OCI-LY1 (cell line): ENCODE measurements at regions not wholly inside any gene's neighbourhood (a gene's known extent, or its start where the extent isn't known, plus 50 kb on each side); places are given as distances from the start of the nearest gene placed in this dataset.

Experiments
- CTCF ChIP-seq: fragments of 200-600 bp; sonication (generic), shearing (Covaris generic); IDR thresholded peaks from 2 replicates; pipeline ENCODE4 v1.5.1; 2017; ENCODE audit warnings: mild to moderate bottlenecking, antibody characterized with exemption, low read length, moderate library complexity, mixed read lengths
- EZH2 ChIP-seq: fragments of 200-600 bp; sonication (generic), shearing (Covaris generic); IDR thresholded peaks from 2 replicates; pipeline ENCODE4 v1.8.0; 2017; ENCODE audit warnings: borderline replicate concordance, mixed run types, mild to moderate bottlenecking, antibody characterized with exemption, low read length, moderate library complexity, mixed read lengths

- TF ChIP-seq CTCF (no peak), EZH2 (no peak)
Measured at GRCh38 chr7:120041798-120042197, 231.2 kb upstream of the KCND2 start.
